HCT116 (cell line): ENCODE measurements at regions not wholly inside any gene's neighbourhood (a gene's known extent, or its start where the extent isn't known, plus 50 kb on each side); places are given as distances from the start of the nearest gene placed in this dataset.

Experiments used
- ATAC-seq: fragments of 200-7000 bp; cut with Tn5 transposase; 2 replicates; pipeline ENCODE4 v1.9.1; 2020; ENCODE audit warnings: mild to moderate bottlenecking, moderate library complexity
- BruUV-seq: library from RNA; stranded (reverse); fragments of 400-500 nt; replicated peaks from 2 replicates; lab custom pipeline; 2021; lab: Mats Ljungman, UMichigan
- CTCF ChIA-PET: fragments of 300-600 bp; sonication (Branson Sonifier 250); formaldehyde crosslinking; loops from one replicate; lab custom pipeline; 2021; ENCODE audit warnings: antibody characterized with exemption; lab: Charles Lee
- POLR2A ChIA-PET: fragments of 300-600, 350-600 bp; sonication (Branson Sonifier 250); formaldehyde crosslinking; loops from one replicate; lab custom pipeline; 2021; ENCODE audit warnings: antibody characterized with exemption; lab: Charles Lee
- RAD21 ChIA-PET, 2 experiments: fragments of 300-600 bp; sonication (Branson Sonifier 250); formaldehyde crosslinking; loops; one replicate each; lab custom pipeline; 2023; ENCODE audit warnings: low total read pairs in 2 of 2; ENCODE audit not compliant: uncharacterized antibody in 2 of 2, unreplicated experiment in 2 of 2, low non-redundant PET in 1 of 2; lab: Charles Lee
- DNase-seq: peaks from one replicate; pipeline ENCODE4 v3.0.0-alpha.2; 2010; ENCODE audit warnings: low read depth, low spot score
- H2AFZ ChIP-seq: fragments of 200-600 bp; shearing (Covaris generic), sonication (generic); 2 replicates; pipeline ENCODE4 v1.6.1; 2017; ENCODE audit warnings: low read depth, mixed run types, mixed read lengths, antibody characterized with exemption, low read length; ENCODE audit not compliant: poor library complexity, severe bottlenecking
- H3K27ac ChIP-seq: 2 replicates; pipeline ENCODE4 v1.5.1; 2012; ENCODE audit warnings: low read depth, low read length
- H3K27me3 ChIP-seq: fragments of 200-600 bp; sonication (generic); 2 replicates; pipeline ENCODE4 v1.6.1; 2016; ENCODE audit warnings: mixed run types, low read length, mixed read lengths; ENCODE audit not compliant: insufficient read depth
- H3K36me3 ChIP-seq, 2 experiments: fragments of 200-500 bp in 1 of 2; fragments of 200-600 bp in 1 of 2; sonication (Bioruptor generic) in 1 of 2; sonication (generic) in 1 of 2; 2 replicates each; pipeline versions ENCODE4 v1.5.1 to v1.6.1; 2014 to 2016; ENCODE audit warnings: low read length in 2 of 2, inconsistent platforms in 1 of 2, mixed read lengths in 1 of 2, mixed run types in 1 of 2; ENCODE audit not compliant: insufficient read depth in 2 of 2, control insufficient read depth in 1 of 2
- H3K4me1 ChIP-seq, 2 experiments: fragments of 200-600 bp in 1 of 2; sonication (generic) in 1 of 2; 2 replicates each; pipeline versions ENCODE4 v1.5.1 to v1.6.1; 2012 to 2017; ENCODE audit warnings: low read length in 2 of 2, inconsistent platforms in 1 of 2, mild to moderate bottlenecking in 1 of 2, mixed read lengths in 1 of 2, mixed run types in 1 of 2, moderate library complexity in 1 of 2; ENCODE audit not compliant: insufficient read depth in 2 of 2, control insufficient read depth in 1 of 2
- H3K4me2 ChIP-seq: fragments of 200-600 bp; sonication (generic); 2 replicates; pipeline ENCODE4 v1.6.1; 2017; ENCODE audit warnings: mixed run types, low read length, mixed read lengths
- H3K4me3 ChIP-seq, 2 experiments: fragments of 200-600 bp in 1 of 2; sonication (generic) in 1 of 2; replicated peaks in 1 of 2; 2 replicates each; pipeline ENCODE4 v1.5.1; 2011 to 2016; ENCODE audit warnings: low read length in 2 of 2, control low read depth in 1 of 2, low read depth in 1 of 2, mild to moderate bottlenecking in 1 of 2, mixed read lengths in 1 of 2, mixed run types in 1 of 2
- H3K79me2 ChIP-seq: fragments of 200-600 bp; sonication (generic); 2 replicates; pipeline ENCODE4 v1.6.1; 2017; ENCODE audit warnings: mild to moderate bottlenecking, mixed run types, low read length, moderate library complexity, mixed read lengths; ENCODE audit not compliant: insufficient read depth
- H3K9ac ChIP-seq: fragments of 200-600 bp; sonication (generic); 2 replicates; pipeline ENCODE4 v1.6.1; 2016; ENCODE audit warnings: low read length, mixed read lengths
- H3K9me2 ChIP-seq: fragments of 200-600 bp; sonication (generic), shearing (Covaris generic); 2 replicates; pipeline ENCODE4 v1.6.1; 2017; ENCODE audit warnings: mixed run types, mild to moderate bottlenecking, moderate library complexity; ENCODE audit not compliant: insufficient read depth
- H3K9me3 ChIP-seq, 2 experiments: fragments of 200-500 bp in 1 of 2; fragments of 200-600 bp in 1 of 2; sonication (Bioruptor generic) in 1 of 2; sonication (generic) in 1 of 2; 2 replicates each; pipeline ENCODE4 v1.6.1; 2014 to 2017; ENCODE audit warnings: low read length in 2 of 2, mixed read lengths in 2 of 2, inconsistent platforms in 1 of 2, low read depth in 1 of 2, mild to moderate bottlenecking in 1 of 2, mixed run types in 1 of 2, moderate library complexity in 1 of 2; ENCODE audit not compliant: control insufficient read depth in 1 of 2, insufficient read depth in 1 of 2
- H4K20me1 ChIP-seq: fragments of 200-600 bp; sonication (generic), shearing (Covaris generic); 2 replicates; pipeline ENCODE4 v1.6.1; 2017; ENCODE audit warnings: mixed run types, mild to moderate bottlenecking, moderate library complexity; ENCODE audit not compliant: insufficient read depth
- CBX3 ChIP-seq: IDR thresholded peaks from 2 replicates; pipeline ENCODE4 v1.6.1; 2012; ENCODE audit warnings: low read depth
- CEBPB ChIP-seq: IDR thresholded peaks from 2 replicates; pipeline ENCODE4 v1.6.1; 2012; ENCODE audit warnings: low read depth
- EGR1 ChIP-seq: IDR thresholded peaks from 2 replicates; pipeline ENCODE4 v1.6.1; 2012; ENCODE audit warnings: low read depth
- ELF1 ChIP-seq: IDR thresholded peaks from 2 replicates; pipeline ENCODE4 v1.6.1; 2012; ENCODE audit warnings: low read depth, borderline replicate concordance
- EZH2phosphoT487 ChIP-seq: fragments of 200-600 bp; IDR thresholded peaks from 2 replicates; pipeline ENCODE4 v1.6.1; 2018; ENCODE audit warnings: antibody characterized with exemption, borderline replicate concordance
- POLR2AphosphoS5 ChIP-seq: IDR thresholded peaks from 2 replicates; pipeline ENCODE4 v1.6.1; 2011; ENCODE audit warnings: mild to moderate bottlenecking, low read depth, low read length, moderate library complexity
- RAD21 ChIP-seq: IDR thresholded peaks from 2 replicates; pipeline ENCODE4 v1.6.1; 2012; ENCODE audit warnings: low read depth, mild to moderate bottlenecking
- REST ChIP-seq: IDR thresholded peaks from 2 replicates; pipeline ENCODE4 v1.6.1; 2012; ENCODE audit warnings: low read depth
- SIN3A ChIP-seq: IDR thresholded peaks from 2 replicates; pipeline ENCODE4 v1.6.1; 2012; ENCODE audit warnings: low read depth
- ZFX ChIP-seq: fragments of 450-650 bp; IDR thresholded peaks from 2 replicates; pipeline ENCODE4 v1.6.1; 2017
- ZNF274 ChIP-seq: fragments of 200-500 bp; sonication (Bioruptor generic); IDR thresholded peaks from 2 replicates; pipeline ENCODE4 v1.6.1; 2014; ENCODE audit warnings: mild to moderate bottlenecking, low read depth, low read length, inconsistent platforms
- intact Hi-C: fragments of 100-400 bp; cut with micrococcal nuclease; formaldehyde crosslinking; loops from 2 replicates; pipeline ENCODE4 v1.10.0; 2022
- TF ChIP-seq, protein P1 (sequence below): IDR thresholded peaks from 2 replicates; pipeline ENCODE4 v1.6.1; 2012
- TF ChIP-seq, protein P2 (sequence below): IDR thresholded peaks from 2 replicates; pipeline ENCODE4 v1.6.1; 2011; ENCODE audit warnings: mild to moderate bottlenecking, low read length, moderate library complexity; ENCODE audit not compliant: insufficient replicate concordance; ENCODE audit errors: extremely low read depth

GRCh38 chr5:101429241-101429640 is 526.2 kb upstream of the ST8SIA4 start:
- Histone ChIP-seq H3K27ac (no peak overlapping the region), H3K27me3 (no peaks in the 10 kb centered on the region), H3K36me3 (no peaks in the 10 kb centered on the region), H3K4me3 (no peak overlapping the region), H3K79me2 (no peaks in the 10 kb centered on the region), H3K4me1 (peaks cover 0 to 5% of the 10 kb centered on the region in 2 experiments; a peak in 1 of 4 replicates), H3K4me2 (no peak overlapping the region), H2AFZ (no peak overlapping the region), H3K9me2 (no peaks in the 10 kb centered on the region), H4K20me1 (no peaks in the 10 kb centered on the region), H3K9ac (no peak overlapping the region), H3K9me3 (no peaks in the 10 kb centered on the region)
- ChIA-PET RAD21 (no interaction called here), CTCF (no interaction called here), POLR2A (no interaction called here)
- intact Hi-C loops = no loop called here
- no TSS peak for BruUV-seq
- ATAC-seq (no peak), DNase-seq (no peak)
- TF ChIP-seq CBX3 = no peak
- TF ChIP-seq POLR2AphosphoS5 = no peak
- TF ChIP-seq, protein P1, sequence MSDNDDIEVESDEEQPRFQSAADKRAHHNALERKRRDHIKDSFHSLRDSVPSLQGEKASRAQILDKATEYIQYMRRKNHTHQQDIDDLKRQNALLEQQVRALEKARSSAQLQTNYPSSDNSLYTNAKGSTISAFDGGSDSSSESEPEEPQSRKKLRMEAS = no peak
- TF ChIP-seq, protein P2, sequence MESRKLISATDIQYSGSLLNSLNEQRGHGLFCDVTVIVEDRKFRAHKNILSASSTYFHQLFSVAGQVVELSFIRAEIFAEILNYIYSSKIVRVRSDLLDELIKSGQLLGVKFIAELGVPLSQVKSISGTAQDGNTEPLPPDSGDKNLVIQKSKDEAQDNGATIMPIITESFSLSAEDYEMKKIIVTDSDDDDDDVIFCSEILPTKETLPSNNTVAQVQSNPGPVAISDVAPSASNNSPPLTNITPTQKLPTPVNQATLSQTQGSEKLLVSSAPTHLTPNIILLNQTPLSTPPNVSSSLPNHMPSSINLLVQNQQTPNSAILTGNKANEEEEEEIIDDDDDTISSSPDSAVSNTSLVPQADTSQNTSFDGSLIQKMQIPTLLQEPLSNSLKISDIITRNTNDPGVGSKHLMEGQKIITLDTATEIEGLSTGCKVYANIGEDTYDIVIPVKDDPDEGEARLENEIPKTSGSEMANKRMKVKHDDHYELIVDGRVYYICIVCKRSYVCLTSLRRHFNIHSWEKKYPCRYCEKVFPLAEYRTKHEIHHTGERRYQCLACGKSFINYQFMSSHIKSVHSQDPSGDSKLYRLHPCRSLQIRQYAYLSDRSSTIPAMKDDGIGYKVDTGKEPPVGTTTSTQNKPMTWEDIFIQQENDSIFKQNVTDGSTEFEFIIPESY = no peak
- TF ChIP-seq EZH2phosphoT487 = no peak
- no peak for TF ChIP-seq EGR1
- no peak for TF ChIP-seq ZNF274
- no peak for TF ChIP-seq REST
- TF ChIP-seq ZFX = no peak
- TF ChIP-seq SIN3A = no peak
- no peak for TF ChIP-seq CEBPB
- no peak for TF ChIP-seq ELF1
- TF ChIP-seq RAD21 = no peak
